ENCODE measurements at regions not wholly inside any gene's neighbourhood (a gene's known extent, or its start where the extent isn't known, plus 50 kb on each side); places are given as distances from the start of the nearest gene placed in this dataset.

DNA sequence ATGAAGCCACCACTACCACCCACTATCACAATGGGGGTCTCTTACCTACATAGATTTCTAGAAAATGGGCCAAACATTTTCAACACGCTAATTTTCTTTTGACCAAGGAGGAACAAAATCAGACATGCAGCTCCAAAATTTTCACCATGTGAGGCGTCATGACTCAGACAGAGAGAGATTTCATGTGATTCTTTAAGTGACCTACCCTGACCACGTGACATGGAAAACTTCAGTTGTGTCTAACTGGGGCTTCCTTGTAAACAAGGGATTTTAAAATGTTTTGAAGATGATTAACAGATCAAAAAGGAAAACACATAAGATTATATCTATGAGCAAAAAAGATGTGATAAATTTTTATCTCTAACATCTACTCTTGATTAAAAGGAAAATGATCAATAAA lies 199.2 kb downstream of the TBXT start:
- TF ChIP-seq EZH2 (IDR thresholded peaks at IDR 0.05; ENCODE audit: low read length, unreplicated experiment) = no peak
- TF ChIP-seq, protein P1, sequence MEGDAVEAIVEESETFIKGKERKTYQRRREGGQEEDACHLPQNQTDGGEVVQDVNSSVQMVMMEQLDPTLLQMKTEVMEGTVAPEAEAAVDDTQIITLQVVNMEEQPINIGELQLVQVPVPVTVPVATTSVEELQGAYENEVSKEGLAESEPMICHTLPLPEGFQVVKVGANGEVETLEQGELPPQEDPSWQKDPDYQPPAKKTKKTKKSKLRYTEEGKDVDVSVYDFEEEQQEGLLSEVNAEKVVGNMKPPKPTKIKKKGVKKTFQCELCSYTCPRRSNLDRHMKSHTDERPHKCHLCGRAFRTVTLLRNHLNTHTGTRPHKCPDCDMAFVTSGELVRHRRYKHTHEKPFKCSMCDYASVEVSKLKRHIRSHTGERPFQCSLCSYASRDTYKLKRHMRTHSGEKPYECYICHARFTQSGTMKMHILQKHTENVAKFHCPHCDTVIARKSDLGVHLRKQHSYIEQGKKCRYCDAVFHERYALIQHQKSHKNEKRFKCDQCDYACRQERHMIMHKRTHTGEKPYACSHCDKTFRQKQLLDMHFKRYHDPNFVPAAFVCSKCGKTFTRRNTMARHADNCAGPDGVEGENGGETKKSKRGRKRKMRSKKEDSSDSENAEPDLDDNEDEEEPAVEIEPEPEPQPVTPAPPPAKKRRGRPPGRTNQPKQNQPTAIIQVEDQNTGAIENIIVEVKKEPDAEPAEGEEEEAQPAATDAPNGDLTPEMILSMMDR (conservative IDR thresholded peaks at IDR 0.05; ENCODE audit: low read depth, low read length) = no peak
